Natural killer cell (primary cell): ENCODE measurements at regions not wholly inside any gene's neighbourhood (a gene's known extent, or its start where the extent isn't known, plus 50 kb on each side); places are given as distances from the start of the nearest gene placed in this dataset.

ENCODE experiments used
- ATAC-seq, 3 donors: fragments of 150-1000 bp in 2 of 3; fragments of 200-7000 bp in 1 of 3; cut with Tn5 transposase; 1 replicate in 1 of 3; 2 replicates in 2 of 3; pipeline ENCODE4 v1.10.0; 2021; ENCODE audit warnings: mild to moderate bottlenecking in 2 of 3, moderate library complexity in 2 of 3
- DNase-seq, 2 donors: peaks; one replicate each; pipeline versions ENCODE4 v3.0.0 to v3.0.0-alpha.2; 2013 to 2021; ENCODE audit warnings: mixed read lengths in 1 of 2
- H3K27ac ChIP-seq: one replicate; pipeline ENCODE4 v1.5.1; 2013; ENCODE audit warnings: mild to moderate bottlenecking, low read length
- H3K27me3 ChIP-seq: one replicate; pipeline ENCODE4 v1.6.1; 2013; ENCODE audit warnings: low read length; ENCODE audit not compliant: control insufficient read depth, insufficient read depth
- H3K36me3 ChIP-seq: one replicate; pipeline ENCODE4 v1.6.1; 2013; ENCODE audit warnings: low read length; ENCODE audit not compliant: control insufficient read depth, insufficient read depth
- H3K4me1 ChIP-seq: one replicate; pipeline ENCODE4 v1.6.1; 2013; ENCODE audit warnings: low read length; ENCODE audit not compliant: control insufficient read depth, insufficient read depth
- H3K4me3 ChIP-seq: one replicate; pipeline ENCODE4 v1.5.1; 2013; ENCODE audit warnings: low read length
- H3K9me3 ChIP-seq: one replicate; pipeline ENCODE4 v1.6.1; 2013; ENCODE audit warnings: low read length; ENCODE audit not compliant: control insufficient read depth, insufficient read depth
- H3K27ac Mint-ChIP-seq, 2 donors: one replicate each; pipeline ENCODE4 v1.8.0; 2022; ENCODE audit warnings: mild to moderate bottlenecking in 2 of 2, mixed read lengths in 2 of 2, moderate library complexity in 1 of 2
- H3K27me3 Mint-ChIP-seq, 2 donors: one replicate each; pipeline ENCODE4 v1.8.0; 2022; ENCODE audit warnings: low read depth in 2 of 2, mixed read lengths in 2 of 2
- H3K36me3 Mint-ChIP-seq: one replicate; pipeline ENCODE4 v1.8.0; 2022; ENCODE audit warnings: mixed read lengths
- H3K4me1 Mint-ChIP-seq, 2 donors: one replicate each; pipeline ENCODE4 v1.8.0; 2022; ENCODE audit warnings: mixed read lengths in 2 of 2
- H3K4me3 Mint-ChIP-seq: one replicate; pipeline ENCODE4 v1.8.0; 2022; ENCODE audit warnings: mild to moderate bottlenecking, moderate library complexity, mixed read lengths
- H3K9me3 Mint-ChIP-seq, 2 donors: one replicate each; pipeline ENCODE4 v1.8.0; 2022; ENCODE audit warnings: mixed read lengths in 2 of 2
- CTCF ChIP-seq: fragments of 200-600 bp; IDR thresholded peaks from one replicate; pipeline ENCODE4 v1.8.0; 2022; ENCODE audit warnings: antibody characterized with exemption
- WGBS: methylation state at CpG from one replicate; pipeline ENCODE4 v1.1.7; 2013; ENCODE audit warnings: missing lambda C conversion rate; ENCODE audit not compliant: insufficient coverage; 5-methylcytosine and 5-hydroxymethylcytosine counted together
- intact Hi-C: fragments of 100-400 bp; cut with micrococcal nuclease; formaldehyde crosslinking; loops from one replicate; pipeline ENCODE4 v1.14.2; 2022

- no peaks in the 10 kb centered on the region for H3K4me1 Mint-ChIP-seq
- no peak for ATAC-seq
- H3K9me3 Mint-ChIP-seq = peaks cover 26 to 39% of the 10 kb centered on the region in 2 donors
- no peaks in the 10 kb centered on the region for H3K4me1 ChIP-seq
- no peak overlapping the region for H3K27ac ChIP-seq
- no peak for DNase-seq
- intact Hi-C loops = no loop called here
- H3K27me3 Mint-ChIP-seq = no peaks in the 10 kb centered on the region
- H3K27me3 ChIP-seq = no peaks in the 10 kb centered on the region
- peaks cover 6% of the 10 kb centered on the region for H3K9me3 ChIP-seq
- H3K27ac Mint-ChIP-seq = no peak overlapping the region
- H3K36me3 Mint-ChIP-seq = peaks cover 20% of the 10 kb centered on the region
- no peak for TF ChIP-seq CTCF
- H3K4me3 ChIP-seq = no peak overlapping the region
- no peak overlapping the region for H3K4me3 Mint-ChIP-seq
- 71% methylated on average over 4 of the region's 4 CpGs for WGBS
- no peaks in the 10 kb centered on the region for H3K36me3 ChIP-seq
These were observed 381.1 kb upstream of the CDH10 start for GRCh38 chr5:25025831-25026230.

GRCh38 chr5:25020454-25020853 is 375.7 kb upstream of the CDH10 start:
- H3K36me3 Mint-ChIP-seq = peaks cover 14% of the 10 kb centered on the region
- DNase-seq (no peak), ATAC-seq (no peak)
- no peaks in the 10 kb centered on the region for H3K27me3 Mint-ChIP-seq
- no peak for TF ChIP-seq CTCF
- Histone ChIP-seq H3K27me3 (no peaks in the 10 kb centered on the region), H3K36me3 (no peaks in the 10 kb centered on the region), H3K27ac (no peak overlapping the region), H3K9me3 (peaks cover 4% of the 10 kb centered on the region), H3K4me1 (no peaks in the 10 kb centered on the region), H3K4me3 (no peak overlapping the region)
- no peaks in the 10 kb centered on the region for H3K4me1 Mint-ChIP-seq
- intact Hi-C loops = no loop called here
- H3K4me3 Mint-ChIP-seq = no peak overlapping the region
- peaks cover 19 to 24% of the 10 kb centered on the region in 2 donors for H3K9me3 Mint-ChIP-seq
- H3K27ac Mint-ChIP-seq = no peak overlapping the region
- WGBS = 71% methylated on average over 1 of the region's 1 CpG

GRCh38 chr5:25009063-25009462 is 364.3 kb upstream of the CDH10 start:
- Mint-ChIP-seq H3K4me3 (no peak overlapping the region), H3K4me1 (no peaks in the 10 kb centered on the region), H3K27ac (no peak overlapping the region), H3K27me3 (no peaks in the 10 kb centered on the region), H3K9me3 (peaks cover 18 to 22% of the 10 kb centered on the region in 2 donors), H3K36me3 (no peaks in the 10 kb centered on the region)
- H3K4me3 ChIP-seq = no peak overlapping the region
- ATAC-seq = no peak
- H3K4me1 ChIP-seq = no peaks in the 10 kb centered on the region
- intact Hi-C loops = no loop called here
- 85% methylated on average over 9 of the region's 9 CpGs for WGBS
- no peak overlapping the region for H3K27ac ChIP-seq
- no peak for TF ChIP-seq CTCF
- H3K36me3 ChIP-seq = no peaks in the 10 kb centered on the region
- no peaks in the 10 kb centered on the region for H3K9me3 ChIP-seq
- DNase-seq = no peak
- no peaks in the 10 kb centered on the region for H3K27me3 ChIP-seq

GRCh38 chr5:25006734-25007133 is 362.0 kb upstream of the CDH10 start:
- Histone ChIP-seq H3K27me3 (no peaks in the 10 kb centered on the region), H3K4me3 (no peak overlapping the region), H3K4me1 (no peaks in the 10 kb centered on the region), H3K27ac (no peak overlapping the region), H3K36me3 (no peaks in the 10 kb centered on the region), H3K9me3 (no peaks in the 10 kb centered on the region)
- ATAC-seq (no peak), DNase-seq (no peak)
- no peak overlapping the region for H3K4me3 Mint-ChIP-seq
- H3K36me3 Mint-ChIP-seq = no peaks in the 10 kb centered on the region
- WGBS = 48% methylated on average over 1 of the region's 2 CpGs
- TF ChIP-seq CTCF = no peak
- intact Hi-C loops = no loop called here
- no peaks in the 10 kb centered on the region for H3K4me1 Mint-ChIP-seq
- H3K27ac Mint-ChIP-seq = no peak overlapping the region
- H3K9me3 Mint-ChIP-seq = peaks cover 15 to 26% of the 10 kb centered on the region in 2 donors
- H3K27me3 Mint-ChIP-seq = no peaks in the 10 kb centered on the region
